Mucosa of descending colon (tissue), 3 donors: ENCODE measurements at regions not wholly inside any gene's neighbourhood (a gene's known extent, or its start where the extent isn't known, plus 50 kb on each side); places are given as distances from the start of the nearest gene placed in this dataset.

ENCODE experiments used
- ATAC-seq: fragments of 200-7000 bp; cut with Tn5 transposase; one replicate; pipeline ENCODE4 v1.9.1; 2020; ENCODE audit warnings: mild to moderate bottlenecking, moderate library complexity
- DNase-seq, 3 donors: peaks; one replicate each; pipeline ENCODE4 v3.0.0-alpha.2; 2020
- H3K36me3 ChIP-seq: fragments of 200-600 bp; one replicate; pipeline ENCODE4 v1.8.0; 2021; ENCODE audit warnings: low read depth, mild to moderate bottlenecking
- H3K4me1 ChIP-seq: fragments of 200-600 bp; one replicate; pipeline ENCODE4 v1.8.0; 2021; ENCODE audit warnings: low read depth, mild to moderate bottlenecking
- H3K4me3 ChIP-seq: fragments of 200-600 bp; one replicate; pipeline ENCODE4 v1.8.0; 2021; ENCODE audit warnings: mild to moderate bottlenecking
- H3K9me3 ChIP-seq: fragments of 200-600 bp; one replicate; pipeline ENCODE4 v1.8.0; 2021; ENCODE audit warnings: mild to moderate bottlenecking
- CTCF ChIP-seq: fragments of 200-600 bp; IDR thresholded peaks from one replicate; pipeline ENCODE4 v1.8.0; 2022; ENCODE audit warnings: antibody characterized with exemption, mild to moderate bottlenecking
- intact Hi-C, 2 donors: fragments of 100-400 bp; cut with DNase I in 1 of 2; cut with micrococcal nuclease in 1 of 2; formaldehyde crosslinking; loops; one replicate each; pipeline versions ENCODE4 v1.11.0 to v1.11.1; 2022; cut with DNase I, micrococcal nuclease
- donor health status: DM: no; HTN: no; CAD: no; lungs with moderate emphysema.
- donor health status: DM: no; HTN: no; CAD: no.
- donor health status: DM: no; HTN: yes; CAD: no.

GRCh38 chr17:79500745-79501618 is 109.9 kb downstream of the RBFOX3 start:
- H3K36me3 ChIP-seq: no peaks in the 10 kb centered on the region
- H3K4me3 ChIP-seq: no peak overlapping the region
- no peaks in the 10 kb centered on the region for H3K9me3 ChIP-seq
- no peak for TF ChIP-seq CTCF
- ATAC-seq (no peak), DNase-seq (no peak)
- intact Hi-C loops: no loop called here
- H3K4me1 ChIP-seq: peaks cover 4% of the 10 kb centered on the region

- Histone ChIP-seq H3K4me3 (no peak overlapping the region), H3K9me3 (no peaks in the 10 kb centered on the region), H3K36me3 (no peaks in the 10 kb centered on the region), H3K4me1 (peaks cover 4% of the 10 kb centered on the region)
- intact Hi-C loops: no loop called here
- no peak for ATAC-seq
- no peak for DNase-seq
- no peak for TF ChIP-seq CTCF
Observed at GRCh38 chr17:79498854-79499253, 112.0 kb downstream of the RBFOX3 start.

- intact Hi-C loops: no loop called here
- ATAC-seq: no peak
- Histone ChIP-seq H3K9me3 (no peaks in the 10 kb centered on the region), H3K4me3 (no peak overlapping the region), H3K36me3 (no peaks in the 10 kb centered on the region), H3K4me1 (peaks cover 4% of the 10 kb centered on the region)
- no peak for DNase-seq
- no peak for TF ChIP-seq CTCF
Observed at GRCh38 chr17:79497777-79498348, 113.0 kb downstream of the RBFOX3 start.

GRCh38 chr17:79496422-79497005 is 114.3 kb downstream of the RBFOX3 start:
- Histone ChIP-seq H3K4me1 (peaks cover 4% of the 10 kb centered on the region), H3K36me3 (no peaks in the 10 kb centered on the region), H3K4me3 (no peak overlapping the region), H3K9me3 (no peaks in the 10 kb centered on the region)
- no peak for DNase-seq
- ATAC-seq: no peak
- intact Hi-C loops: no loop called here
- no peak for TF ChIP-seq CTCF

GRCh38 chr17:79495665-79496064 is 115.2 kb downstream of the RBFOX3 start:
- Histone ChIP-seq H3K36me3 (no peaks in the 10 kb centered on the region), H3K9me3 (no peaks in the 10 kb centered on the region), H3K4me3 (no peak overlapping the region), H3K4me1 (no peaks in the 10 kb centered on the region)
- TF ChIP-seq CTCF: no peak
- ATAC-seq (no peak), DNase-seq (no peak)
- intact Hi-C loops: no loop called here
